ENCODE measurements at regions not wholly inside any gene's neighbourhood (a gene's known extent, or its start where the extent isn't known, plus 50 kb on each side); places are given as distances from the start of the nearest gene placed in this dataset.
A peak's percentile ranks its signal among the peaks of the same experiment; 100 is the strongest.

GRCh38 chr3:42031808-42032480 lies 59.2 kb upstream of the TRAK1 start:
- H3K4me3 ChIP-seq (replicated peaks in 1 of 2; ENCODE audit: low read depth in 2 of 2, low read length in 2 of 2), result no peak overlapping the region
- no peak for TF ChIP-seq CTCF (IDR thresholded peaks at IDR 0.05; ENCODE audit: low read depth, low read length)
- DNase-seq (ENCODE audit: low read depth in 2 of 2), result peak; percentile 43 to 53

GRCh38 chr3:42028474-42028873 lies 62.7 kb upstream of the TRAK1 start:
- no peak overlapping the region for H3K4me3 ChIP-seq (replicated peaks in 1 of 2; ENCODE audit: low read depth in 2 of 2, low read length in 2 of 2)
- no peak for DNase-seq (ENCODE audit: low read depth in 2 of 2)
- TF ChIP-seq CTCF (IDR thresholded peaks at IDR 0.05; ENCODE audit: low read depth, low read length), result no peak

- DNase-seq (ENCODE audit: low read depth in 2 of 2), result no peak
- no peak for TF ChIP-seq CTCF (IDR thresholded peaks at IDR 0.05; ENCODE audit: low read depth, low read length)
- H3K4me3 ChIP-seq (replicated peaks in 1 of 2; ENCODE audit: low read depth in 2 of 2, low read length in 2 of 2), result no peak overlapping the region
Observed at GRCh38 chr3:42027571-42027970, 63.6 kb upstream of the TRAK1 start.

- TF ChIP-seq CTCF (IDR thresholded peaks at IDR 0.05; ENCODE audit: low read depth, low read length), result no peak
- H3K4me3 ChIP-seq (replicated peaks in 1 of 2; ENCODE audit: low read depth in 2 of 2, low read length in 2 of 2), result no peak overlapping the region
- peak; percentile 98 to 99 for DNase-seq (ENCODE audit: low read depth in 2 of 2)
Observed at GRCh38 chr3:42025370-42026138, 63.7 kb upstream of the ULK4 start.

GRCh38 chr3:42024591-42025351 lies 62.9 kb upstream of the ULK4 start:
- TF ChIP-seq CTCF (IDR thresholded peaks at IDR 0.05; ENCODE audit: low read depth, low read length), result no peak
- DNase-seq (ENCODE audit: low read depth in 2 of 2), result peak; percentile 25 to 28
- no peak overlapping the region for H3K4me3 ChIP-seq (replicated peaks in 1 of 2; ENCODE audit: low read depth in 2 of 2, low read length in 2 of 2)

GRCh38 chr3:42023380-42023779 lies 61.5 kb upstream of the ULK4 start:
- no peak overlapping the region for H3K4me3 ChIP-seq (replicated peaks in 1 of 2; ENCODE audit: low read depth in 2 of 2, low read length in 2 of 2)
- TF ChIP-seq CTCF (IDR thresholded peaks at IDR 0.05; ENCODE audit: low read depth, low read length), result no peak
- DNase-seq (ENCODE audit: low read depth in 2 of 2), result no peak

Data from cardiac fibroblast (primary cell).